ENCODE measurements at regions not wholly inside any gene's neighbourhood (a gene's known extent, or its start where the extent isn't known, plus 50 kb on each side); places are given as distances from the start of the nearest gene placed in this dataset.

- no peak for TF ChIP-seq CTCF (conservative IDR thresholded peaks at IDR 0.05; ENCODE audit: low read depth, low read length)
- DNase-seq (ENCODE audit: low read depth) = no peak
- no peak overlapping the region for H3K4me3 ChIP-seq (ENCODE audit: low read depth, low read length)
Measured at GRCh38 chr3:103953796-103954195, 1412.9 kb upstream of the ALCAM start.

GRCh38 chr3:103960819-103961218, 1405.9 kb upstream of the ALCAM start:
- no peak overlapping the region for H3K4me3 ChIP-seq (ENCODE audit: low read depth, low read length)
- TF ChIP-seq CTCF (conservative IDR thresholded peaks at IDR 0.05; ENCODE audit: low read depth, low read length) = no peak
- DNase-seq (ENCODE audit: low read depth) = no peak

- H3K4me3 ChIP-seq (ENCODE audit: low read depth, low read length) = no peak overlapping the region
- TF ChIP-seq CTCF (conservative IDR thresholded peaks at IDR 0.05; ENCODE audit: low read depth, low read length) = no peak
- no peak for DNase-seq (ENCODE audit: low read depth)
Measured at GRCh38 chr3:103963599-103963998, 1403.1 kb upstream of the ALCAM start.

- no peak overlapping the region for H3K4me3 ChIP-seq (ENCODE audit: low read depth, low read length)
- TF ChIP-seq CTCF (conservative IDR thresholded peaks at IDR 0.05; ENCODE audit: low read depth, low read length) = no peak
- DNase-seq (ENCODE audit: low read depth) = no peak
Measured at GRCh38 chr3:103965764-103966163, 1400.9 kb upstream of the ALCAM start.

GRCh38 chr3:103966749-103967148, 1400.0 kb upstream of the ALCAM start:
- H3K4me3 ChIP-seq (ENCODE audit: low read depth, low read length) = no peak overlapping the region
- DNase-seq (ENCODE audit: low read depth) = no peak
- TF ChIP-seq CTCF (conservative IDR thresholded peaks at IDR 0.05; ENCODE audit: low read depth, low read length) = no peak

- no peak for DNase-seq (ENCODE audit: low read depth)
- no peak for TF ChIP-seq CTCF (conservative IDR thresholded peaks at IDR 0.05; ENCODE audit: low read depth, low read length)
- no peak overlapping the region for H3K4me3 ChIP-seq (ENCODE audit: low read depth, low read length)
Measured at GRCh38 chr3:103968131-103968530, 1398.6 kb upstream of the ALCAM start.

GRCh38 chr3:103968751-103969150, 1398.0 kb upstream of the ALCAM start:
- DNase-seq (ENCODE audit: low read depth) = no peak
- H3K4me3 ChIP-seq (ENCODE audit: low read depth, low read length) = no peak overlapping the region
- TF ChIP-seq CTCF (conservative IDR thresholded peaks at IDR 0.05; ENCODE audit: low read depth, low read length) = no peak
